ENCODE measurements at regions not wholly inside any gene's neighbourhood (a gene's known extent, or its start where the extent isn't known, plus 50 kb on each side); places are given as distances from the start of the nearest gene placed in this dataset.

GRCh38 chr4:99763635-99764101, 53.0 kb upstream of the DAPP1 start:
- Mint-ChIP-seq H3K27ac (no peak overlapping the region), H3K4me3 (no peak overlapping the region), H3K9me3 (peaks cover 7% of the 10 kb centered on the region), H3K36me3 (ENCODE audit: low read depth) (no peaks in the 10 kb centered on the region), H3K27me3 (peaks cover 2% of the 10 kb centered on the region), H3K4me1 (ENCODE audit: low read depth) (peaks cover 18% of the 10 kb centered on the region)
- ChIA-PET CTCF (no interaction called here), POLR2A (no interaction called here)
- ATAC-seq (peak; percentile 84), DNase-seq (peak; percentile 13)
- intact Hi-C loops (cut with micrococcal nuclease), result no loop called here
- TF ChIP-seq CTCF (IDR thresholded peaks at IDR 0.05), result no peak

DNA sequence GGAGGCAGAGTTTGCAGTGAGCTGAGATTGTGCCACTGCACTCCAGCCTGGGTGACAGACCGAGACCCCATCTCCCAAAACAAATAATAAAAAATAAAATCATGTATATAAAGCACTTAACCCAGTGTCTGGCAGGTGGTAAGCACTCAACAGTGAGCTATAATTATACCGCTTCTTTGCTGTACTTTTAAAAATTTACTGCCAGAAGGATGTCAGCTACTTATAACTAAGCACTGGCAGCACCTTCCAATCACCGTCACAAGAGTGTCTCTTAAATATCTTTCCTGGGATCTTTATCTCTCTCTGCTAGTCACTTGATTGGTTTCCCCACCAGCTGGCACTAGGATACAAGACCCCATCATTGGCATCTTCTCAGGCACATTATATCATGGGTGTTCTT, 53.9 kb upstream of the DAPP1 start:
- DNase-seq (no peak), ATAC-seq (no peak)
- intact Hi-C loops (cut with micrococcal nuclease), result no loop called here
- Mint-ChIP-seq H3K36me3 (ENCODE audit: low read depth) (no peaks in the 10 kb centered on the region), H3K27ac (no peak overlapping the region), H3K9me3 (peaks cover 7% of the 10 kb centered on the region), H3K4me3 (no peak overlapping the region), H3K4me1 (ENCODE audit: low read depth) (peaks cover 18% of the 10 kb centered on the region), H3K27me3 (peaks cover 2% of the 10 kb centered on the region)
- ChIA-PET CTCF (no interaction called here), POLR2A (no interaction called here)
- TF ChIP-seq CTCF (IDR thresholded peaks at IDR 0.05), result no peak

DNA sequence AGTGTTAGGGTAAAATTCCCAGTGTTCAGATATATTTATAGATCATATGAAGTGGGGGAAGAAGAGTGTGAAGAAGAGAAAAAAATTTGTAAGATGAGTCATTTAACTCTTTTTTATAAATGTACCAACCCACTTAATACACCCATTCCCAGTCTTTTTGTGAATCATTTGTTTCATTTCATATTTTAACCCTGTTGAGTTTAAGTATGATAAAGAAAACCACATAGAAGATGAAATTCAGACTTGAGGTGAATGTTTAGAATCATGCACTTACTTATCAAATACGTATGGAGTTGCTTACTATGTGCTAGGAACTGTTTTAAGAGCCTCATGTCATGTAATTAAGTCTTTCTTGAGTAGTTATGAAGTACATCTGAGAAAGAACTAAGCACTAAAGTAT, 56.6 kb upstream of the DAPP1 start:
- Mint-ChIP-seq H3K9me3 (peaks cover 4% of the 10 kb centered on the region), H3K4me1 (ENCODE audit: low read depth) (peaks cover 25% of the 10 kb centered on the region), H3K27ac (no peak overlapping the region), H3K36me3 (ENCODE audit: low read depth) (no peaks in the 10 kb centered on the region), H3K4me3 (no peak overlapping the region), H3K27me3 (peaks cover 4% of the 10 kb centered on the region)
- ChIA-PET POLR2A (no interaction called here), CTCF (no interaction called here)
- intact Hi-C loops (cut with micrococcal nuclease), result no loop called here
- no peak for TF ChIP-seq CTCF (IDR thresholded peaks at IDR 0.05)
- ATAC-seq (no peak), DNase-seq (no peak)

DNA sequence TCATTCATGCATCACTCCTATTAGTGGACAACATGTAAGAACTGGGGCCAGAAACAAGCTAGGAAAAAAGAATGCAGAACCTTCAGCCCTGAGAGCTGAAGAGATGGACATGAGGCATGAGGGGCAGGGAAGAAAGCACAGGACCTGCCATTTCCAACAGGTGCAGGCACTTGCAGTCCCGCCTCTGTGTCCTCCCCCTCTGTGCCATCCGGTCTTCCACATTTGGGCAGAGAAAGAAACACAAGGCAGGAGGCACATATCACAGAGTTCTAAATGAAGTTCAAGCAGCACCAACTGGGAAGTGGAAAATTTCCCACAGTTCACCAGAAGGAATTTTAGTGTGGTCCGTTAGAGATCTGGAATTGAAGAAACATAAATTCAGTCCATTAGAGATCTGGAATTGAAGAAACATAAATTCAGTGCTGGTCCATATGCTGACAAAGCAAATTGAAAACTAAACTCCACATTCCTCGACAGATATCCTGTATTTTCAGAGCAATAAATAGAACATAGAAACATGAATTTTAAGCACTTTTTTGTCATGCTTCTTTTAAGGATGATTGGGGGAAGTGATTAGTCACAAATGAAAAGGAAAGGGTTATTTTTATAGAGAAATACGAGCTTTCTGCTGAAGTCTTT, 57.2 kb upstream of the DAPP1 start:
- Mint-ChIP-seq H3K27ac (no peak overlapping the region), H3K4me1 (ENCODE audit: low read depth) (peaks cover 25% of the 10 kb centered on the region), H3K27me3 (peaks cover 4% of the 10 kb centered on the region), H3K9me3 (no peaks in the 10 kb centered on the region), H3K36me3 (ENCODE audit: low read depth) (no peaks in the 10 kb centered on the region), H3K4me3 (no peak overlapping the region)
- no peak for TF ChIP-seq CTCF (IDR thresholded peaks at IDR 0.05)
- no peak for DNase-seq
- CTCF ChIA-PET, result interaction anchor here (1.0 to 1.5 kb wide), 2 partner anchors 10 to 48 kb away, joined by 3 read pairs; no protein-coding TSS in a partner anchor
- ATAC-seq, result no peak
- intact Hi-C loops (cut with micrococcal nuclease), result no loop called here
- POLR2A ChIA-PET, result no interaction called here

GRCh38 chr4:99755223-99755944, 61.2 kb upstream of the DAPP1 start:
- intact Hi-C loops (cut with micrococcal nuclease), result no loop called here
- H3K4me3 Mint-ChIP-seq, result no peak overlapping the region
- H3K27me3 Mint-ChIP-seq, result peaks cover 12% of the 10 kb centered on the region
- CTCF ChIA-PET, result interaction anchor here (1.1 kb wide), 1 partner anchor 56 kb away, joined by 4 read pairs; no protein-coding TSS in a partner anchor
- ATAC-seq, result no peak
- H3K9me3 Mint-ChIP-seq, result no peaks in the 10 kb centered on the region
- H3K4me1 Mint-ChIP-seq (ENCODE audit: low read depth), result peaks cover 18% of the 10 kb centered on the region
- POLR2A ChIA-PET, result no interaction called here
- no peak overlapping the region for H3K27ac Mint-ChIP-seq
- no peak for TF ChIP-seq CTCF (IDR thresholded peaks at IDR 0.05)
- DNase-seq, result no peak
- H3K36me3 Mint-ChIP-seq (ENCODE audit: low read depth), result no peaks in the 10 kb centered on the region
